GM18511 (cell line): ENCODE measurements at regions not wholly inside any gene's neighbourhood (a gene's known extent, or its start where the extent isn't known, plus 50 kb on each side); places are given as distances from the start of the nearest gene placed in this dataset.
A peak's percentile ranks its signal among the peaks of the same experiment; 100 is the strongest.

ENCODE experiments used
- ATAC-seq: cut with Tn5 transposase; IDR thresholded peaks from one replicate; pipeline ENCODE4 v1.9.1; 2021; ENCODE audit warnings: mild to moderate bottlenecking, moderate library complexity; ENCODE audit not compliant: unreplicated experiment

- ATAC-seq, result no peak
Measured at GRCh38 chr16:86663685-86664521, 85.6 kb downstream of the FOXL1 start.

- peak; percentile 80 for ATAC-seq
Measured at GRCh38 chr16:86664522-86665318, 86.4 kb downstream of the FOXL1 start.

GRCh38 chr16:86665319-86665675 is 86.9 kb downstream of the FOXL1 start:
- peak; percentile 21 for ATAC-seq

- no peak for ATAC-seq
Measured at GRCh38 chr16:86665929-86666328, 87.6 kb downstream of the FOXL1 start.

- no peak for ATAC-seq
Measured at GRCh38 chr16:86667035-86667434, 88.7 kb downstream of the FOXL1 start.

GRCh38 chr16:86668136-86668910 is 90.0 kb downstream of the FOXL1 start:
- no peak for ATAC-seq

- ATAC-seq, result no peak
Measured at GRCh38 chr16:86669285-86669805, 91.0 kb downstream of the FOXL1 start.

GRCh38 chr16:86669937-86670749 is 91.8 kb downstream of the FOXL1 start:
- no peak for ATAC-seq

- no peak for ATAC-seq
Measured at GRCh38 chr16:86670750-86671234, 92.4 kb downstream of the FOXL1 start.

GRCh38 chr16:86671486-86672178 is 93.3 kb downstream of the FOXL1 start:
- ATAC-seq, result no peak

GRCh38 chr16:86672179-86672863 is 94.0 kb downstream of the FOXL1 start:
- ATAC-seq, result no peak

- no peak for ATAC-seq
Measured at GRCh38 chr16:86673090-86673955, 95.0 kb downstream of the FOXL1 start.

GRCh38 chr16:86673956-86674453 is 95.7 kb downstream of the FOXL1 start:
- ATAC-seq, result no peak

GRCh38 chr16:86676254-86676670 is 97.9 kb downstream of the FOXL1 start:
- ATAC-seq, result no peak

- ATAC-seq, result no peak
Measured at GRCh38 chr16:86679490-86679889, 101.1 kb downstream of the FOXL1 start.

- no peak for ATAC-seq
Measured at GRCh38 chr16:86680162-86680561, 101.8 kb downstream of the FOXL1 start.

- no peak for ATAC-seq
Measured at GRCh38 chr16:86680661-86681030, 102.3 kb downstream of the FOXL1 start.
